GM21717 (cell line): ENCODE measurements at regions not wholly inside any gene's neighbourhood (a gene's known extent, or its start where the extent isn't known, plus 50 kb on each side); places are given as distances from the start of the nearest gene placed in this dataset.
A peak's percentile ranks its signal among the peaks of the same experiment; 100 is the strongest.

Source experiments
- ATAC-seq: cut with Tn5 transposase; IDR thresholded peaks from one replicate; pipeline ENCODE4 v1.9.1; 2021; ENCODE audit warnings: mild to moderate bottlenecking, moderate library complexity; ENCODE audit not compliant: unreplicated experiment

GRCh38 chr15:31261266-31262142 is 65.1 kb upstream of the KLF13 start:
- no peak for ATAC-seq

- no peak for ATAC-seq
Observed at GRCh38 chr15:31262143-31262530, 64.5 kb upstream of the KLF13 start.

GRCh38 chr15:31262901-31263671 is 63.5 kb upstream of the KLF13 start:
- no peak for ATAC-seq

- peak; percentile 23 for ATAC-seq
Observed at GRCh38 chr15:31263751-31264558, 62.7 kb upstream of the KLF13 start.

GRCh38 chr15:31264559-31265089 is 62.0 kb upstream of the KLF13 start:
- ATAC-seq = no peak

GRCh38 chr15:31265090-31265870 is 61.4 kb upstream of the KLF13 start:
- peak; percentile 4 for ATAC-seq

GRCh38 chr15:31265871-31266711 is 60.5 kb upstream of the KLF13 start:
- peak; percentile 53 for ATAC-seq

- ATAC-seq = peak; percentile 13
Observed at GRCh38 chr15:31266712-31267111, 59.9 kb upstream of the KLF13 start.

- no peak for ATAC-seq
Observed at GRCh38 chr15:31267161-31268107, 59.2 kb upstream of the KLF13 start.

GRCh38 chr15:31268108-31268501 is 58.5 kb upstream of the KLF13 start:
- ATAC-seq = no peak

GRCh38 chr15:31268911-31269784 is 57.5 kb upstream of the KLF13 start:
- ATAC-seq = no peak

- no peak for ATAC-seq
Observed at GRCh38 chr15:31269816-31270575, 56.6 kb upstream of the KLF13 start.

GRCh38 chr15:31270767-31271166 is 55.9 kb upstream of the KLF13 start:
- ATAC-seq = no peak

GRCh38 chr15:31271224-31271635 is 55.4 kb upstream of the KLF13 start:
- ATAC-seq = no peak

GRCh38 chr15:31271711-31272557 is 54.7 kb upstream of the KLF13 start:
- no peak for ATAC-seq
